NCI-H2196 (cell line): ENCODE measurements at regions not wholly inside any gene's neighbourhood (a gene's known extent, or its start where the extent isn't known, plus 50 kb on each side); places are given as distances from the start of the nearest gene placed in this dataset.

Experiments used
- DNase-seq: peaks from one replicate; lab custom pipeline; 2025; ENCODE audit not compliant: unreplicated experiment; lab: John Stamatoyannopoulos, UW

GRCh38 chr21:38691631-38692030 lies 114.1 kb upstream of the ETS2 start:
- DNase-seq = no peak

GRCh38 chr21:38696579-38696978 lies 109.2 kb upstream of the ETS2 start:
- no peak for DNase-seq

GRCh38 chr21:38699048-38699447 lies 106.7 kb upstream of the ETS2 start:
- no peak for DNase-seq

GRCh38 chr21:38702196-38702595 lies 103.5 kb upstream of the ETS2 start:
- DNase-seq = no peak

GRCh38 chr21:38709876-38710275 lies 95.9 kb upstream of the ETS2 start:
- DNase-seq = no peak

- peak; percentile 66 for DNase-seq
These were observed 93.7 kb upstream of the ETS2 start for GRCh38 chr21:38712071-38712470.

GRCh38 chr21:38712664-38713063 lies 93.1 kb upstream of the ETS2 start:
- DNase-seq = no peak

- no peak for DNase-seq
These were observed 91.5 kb upstream of the ETS2 start for GRCh38 chr21:38714039-38714817.

- DNase-seq = no peak
These were observed 90.7 kb upstream of the ETS2 start for GRCh38 chr21:38714999-38715398.

GRCh38 chr21:38716088-38716487 lies 89.6 kb upstream of the ETS2 start:
- DNase-seq = no peak

- DNase-seq = no peak
These were observed 88.8 kb upstream of the ETS2 start for GRCh38 chr21:38716942-38717341.

- DNase-seq = no peak
These were observed 87.2 kb upstream of the ETS2 start for GRCh38 chr21:38718481-38718880.

GRCh38 chr21:38720074-38720473 lies 85.7 kb upstream of the ETS2 start:
- DNase-seq = no peak

- no peak for DNase-seq
These were observed 84.7 kb upstream of the ETS2 start for GRCh38 chr21:38721055-38721454.

GRCh38 chr21:38721958-38722357 lies 83.8 kb upstream of the ETS2 start:
- DNase-seq = no peak

- DNase-seq = no peak
These were observed 80.3 kb upstream of the ETS2 start for GRCh38 chr21:38725196-38726157.

GRCh38 chr21:38726482-38726881 lies 79.2 kb upstream of the ETS2 start:
- DNase-seq = no peak

GRCh38 chr21:38729291-38729690 lies 76.4 kb upstream of the ETS2 start:
- no peak for DNase-seq

GRCh38 chr21:38729754-38730379 lies 75.9 kb upstream of the ETS2 start:
- no peak for DNase-seq

- DNase-seq = peak; percentile 95
These were observed 71.7 kb upstream of the ETS2 start for GRCh38 chr21:38733972-38734546.

GRCh38 chr21:38734646-38735365 lies 70.9 kb upstream of the ETS2 start:
- no peak for DNase-seq
